A549 (cell line): ENCODE measurements at regions not wholly inside any gene's neighbourhood (a gene's known extent, or its start where the extent isn't known, plus 50 kb on each side); places are given as distances from the start of the nearest gene placed in this dataset.

Source experiments
- CTCF ChIP-seq: fragments of >200 bp; sonication (Bioruptor Twin); formaldehyde crosslinking; IDR thresholded peaks from 3 replicates; pipeline ENCODE4 v1.5.1; 2016
- ELK1 ChIP-seq: fragments of 150-350 bp; IDR thresholded peaks from 2 replicates; pipeline ENCODE4 v1.6.1; 2014; ENCODE audit warnings: low read depth, mild to moderate bottlenecking, low read length
- EP300 ChIP-seq, 2 experiments: fragments of >200 bp; sonication (Bioruptor Twin); formaldehyde crosslinking; IDR thresholded peaks; 2 replicates in 1 of 2; 3 replicates in 1 of 2; pipeline ENCODE4 v1.6.1; 2016 to 2017
- MAFK ChIP-seq: fragments of 450-650 bp; IDR thresholded peaks from 2 replicates; pipeline ENCODE4 v1.6.1; 2014; ENCODE audit not compliant: partially characterized antibody
- PHF8 ChIP-seq: fragments of 200-600 bp; sonication (generic); IDR thresholded peaks from 2 replicates; pipeline ENCODE4 v1.6.1; 2016; ENCODE audit warnings: low read depth, mild to moderate bottlenecking, antibody characterized with exemption, moderate library complexity, borderline replicate concordance
- POLR2A ChIP-seq: IDR thresholded peaks from 2 replicates; pipeline ENCODE4 v1.6.1; 2012; ENCODE audit warnings: mild to moderate bottlenecking, low read length
- RCOR1 ChIP-seq: fragments of 150-350 bp; IDR thresholded peaks from 2 replicates; pipeline ENCODE4 v1.6.1; 2014; ENCODE audit warnings: antibody characterized with exemption, low read length, low read depth
- SREBF2 ChIP-seq: fragments of 450-650 bp; IDR thresholded peaks from 2 replicates; pipeline ENCODE4 v1.6.1; 2014; ENCODE audit warnings: mild to moderate bottlenecking, moderate library complexity
- ZC3H11A ChIP-seq: fragments of 450-650 bp; IDR thresholded peaks from 2 replicates; pipeline ENCODE4 v1.6.1; 2014; ENCODE audit warnings: antibody characterized with exemption, mild to moderate bottlenecking

GRCh38 chr6:119871520-119871919 lies 522.0 kb upstream of the MAN1A1 start:
- no peak for TF ChIP-seq MAFK
- no peak for TF ChIP-seq RCOR1
- no peak for TF ChIP-seq PHF8
- no peak for TF ChIP-seq CTCF
- no peak for TF ChIP-seq SREBF2
- no peak for TF ChIP-seq EP300 (IDR thresholded peaks at IDR 0.05)
- no peak for TF ChIP-seq POLR2A
- no peak for TF ChIP-seq ELK1
- no peak for TF ChIP-seq ZC3H11A
